ENCODE measurements at regions not wholly inside any gene's neighbourhood (a gene's known extent, or its start where the extent isn't known, plus 50 kb on each side); places are given as distances from the start of the nearest gene placed in this dataset.
"Not testable (repeated sequence)": the region's sequence is repeated elsewhere in the genome, so short reads cannot be mapped to it uniquely, and the experiment has no call there.

DNA sequence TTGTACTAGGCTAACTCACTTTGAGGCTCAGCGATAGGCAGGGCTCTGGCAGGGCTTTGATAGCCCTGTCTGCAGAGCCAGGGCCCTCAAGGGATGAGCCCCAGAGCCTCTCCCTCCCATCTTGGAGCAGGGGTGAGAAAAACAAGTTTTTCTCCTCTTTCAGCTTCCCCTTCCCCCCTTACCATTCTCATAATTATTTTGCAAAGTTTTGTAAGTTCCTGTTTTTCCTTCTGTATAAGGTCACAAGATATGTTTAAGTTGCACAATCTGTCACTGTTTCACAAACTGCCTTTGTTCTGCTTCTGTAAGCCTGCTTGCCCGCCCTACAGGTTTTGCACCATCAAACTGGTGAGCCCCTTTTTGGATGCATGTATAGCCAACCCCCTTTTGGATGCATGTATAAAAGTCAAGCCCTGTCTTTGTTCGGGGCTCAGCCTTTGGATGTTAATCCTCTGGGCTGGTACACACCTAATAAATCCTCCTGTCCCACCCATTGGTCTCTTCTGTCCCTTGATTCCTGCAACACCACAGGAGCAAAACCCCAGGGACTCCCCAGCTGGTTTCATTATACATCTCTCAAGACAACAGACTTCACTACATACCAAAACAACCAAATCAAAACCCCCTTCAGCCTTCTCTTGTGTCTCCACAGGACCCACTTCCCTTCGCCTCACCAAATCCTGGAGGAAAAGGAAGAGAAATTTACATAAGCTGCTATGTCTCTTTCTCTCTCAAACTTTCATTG is 52.5 kb upstream of the RESF1 start:
- no peak for DNase-seq
- 83 to 90% (median 86%) methylated on average over 4 of the region's 4 CpGs for WGBS, 3 donors
- H3K36me3 ChIP-seq (ENCODE audit: control insufficient read depth in 3 of 3, insufficient read depth in 2 of 3, low read depth in 1 of 3, low read length in 3 of 3) = no peaks in the 10 kb centered on the region
- no peak overlapping the region for H3K4me3 ChIP-seq (ENCODE audit: low read depth in 1 of 3, low read length in 3 of 3)
- H3K27ac ChIP-seq (ENCODE audit: low read depth in 1 of 3, low read length in 2 of 3) = no peak overlapping the region
- H3K4me1 ChIP-seq (ENCODE audit: control insufficient read depth in 3 of 3, insufficient read depth in 2 of 3, low read depth in 1 of 3, low read length in 2 of 3) = no peaks in the 10 kb centered on the region
- FAIRE-seq = no peak
- H3K27me3 ChIP-seq (ENCODE audit: control insufficient read depth in 3 of 3, insufficient read depth in 3 of 3, low read length in 3 of 3) = no peaks in the 10 kb centered on the region
- peaks cover 0 to 20% of the 10 kb centered on the region in 2 donors for H3K9me3 ChIP-seq (ENCODE audit: control insufficient read depth in 2 of 2, insufficient read depth in 1 of 2, low read depth in 1 of 2, low read length in 1 of 2)

DNA sequence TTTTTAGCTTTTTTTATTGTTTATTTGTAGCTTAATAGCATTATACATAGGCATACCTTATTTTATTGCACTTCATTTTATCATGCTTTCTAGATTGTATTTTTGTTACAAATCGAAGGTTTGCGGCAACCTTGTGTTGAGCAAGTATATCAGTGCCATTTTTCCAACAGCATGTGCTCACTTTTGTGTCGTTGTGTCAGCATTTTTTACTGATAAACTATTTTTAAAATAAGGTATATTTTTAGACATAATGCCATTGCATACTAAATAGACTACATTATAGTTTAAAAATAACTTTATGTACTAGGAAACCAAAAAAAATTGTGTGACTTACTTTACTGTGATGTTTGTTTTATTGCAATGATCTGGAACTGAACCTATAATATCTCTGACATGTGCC is 56.2 kb upstream of the RESF1 start:
- DNase-seq (no peak), FAIRE-seq (no peak)
- no peak overlapping the region for H3K27ac ChIP-seq (ENCODE audit: low read depth in 1 of 3, low read length in 2 of 3)
- no peak overlapping the region for H3K4me3 ChIP-seq (ENCODE audit: low read depth in 1 of 3, low read length in 3 of 3)
- WGBS, 3 donors = 90 to 94% (median 91%) methylated on average over 3 of the region's 3 CpGs
- peaks cover 0 to 16% of the 10 kb centered on the region in 2 donors for H3K9me3 ChIP-seq (ENCODE audit: control insufficient read depth in 2 of 2, insufficient read depth in 1 of 2, low read depth in 1 of 2, low read length in 1 of 2)
- no peaks in the 10 kb centered on the region for H3K36me3 ChIP-seq (ENCODE audit: control insufficient read depth in 3 of 3, insufficient read depth in 2 of 3, low read depth in 1 of 3, low read length in 3 of 3)
- peaks cover 0 to 4% (median 0%) of the 10 kb centered on the region in 3 donors for H3K4me1 ChIP-seq (ENCODE audit: control insufficient read depth in 3 of 3, insufficient read depth in 2 of 3, low read depth in 1 of 3, low read length in 2 of 3)
- H3K27me3 ChIP-seq (ENCODE audit: control insufficient read depth in 3 of 3, insufficient read depth in 3 of 3, low read length in 3 of 3) = no peaks in the 10 kb centered on the region

DNA sequence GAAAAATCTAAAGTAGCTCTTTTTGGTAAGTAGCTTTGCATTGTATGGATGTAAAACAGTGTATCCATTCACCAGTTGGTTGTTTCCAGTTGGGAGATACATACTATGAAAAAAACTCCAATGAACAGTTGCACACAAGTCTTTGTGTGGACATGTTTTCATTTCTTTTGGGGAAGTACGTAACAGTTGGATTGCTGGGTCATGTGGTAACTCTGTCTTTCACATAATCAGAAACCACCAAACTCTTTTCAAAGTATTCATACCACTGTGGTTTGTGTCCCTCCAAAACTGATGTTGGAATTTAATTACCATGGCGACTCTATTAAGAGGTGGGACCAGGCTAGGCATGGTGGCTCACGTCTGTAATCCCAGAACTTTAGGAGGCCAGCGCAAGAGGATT is 58.9 kb upstream of the RESF1 start:
- Histone ChIP-seq H3K27ac (ENCODE audit: low read depth in 1 of 3, low read length in 2 of 3) (no peak overlapping the region), H3K36me3 (ENCODE audit: control insufficient read depth in 3 of 3, insufficient read depth in 2 of 3, low read depth in 1 of 3, low read length in 3 of 3) (no peaks in the 10 kb centered on the region), H3K4me3 (ENCODE audit: low read depth in 1 of 3, low read length in 3 of 3) (no peak overlapping the region), H3K9me3 (ENCODE audit: control insufficient read depth in 2 of 2, insufficient read depth in 1 of 2, low read depth in 1 of 2, low read length in 1 of 2) (peaks cover 0 to 2% of the 10 kb centered on the region in 2 donors), H3K4me1 (ENCODE audit: control insufficient read depth in 3 of 3, insufficient read depth in 2 of 3, low read depth in 1 of 3, low read length in 2 of 3) (peaks cover 0 to 11% (median 0%) of the 10 kb centered on the region in 3 donors), H3K27me3 (ENCODE audit: control insufficient read depth in 3 of 3, insufficient read depth in 3 of 3, low read length in 3 of 3) (no peaks in the 10 kb centered on the region)
- DNase-seq (no peak), FAIRE-seq (no peak)
- 92 to 94% (median 93%) methylated on average over 4 of the region's 4 CpGs for WGBS, 3 donors

DNA sequence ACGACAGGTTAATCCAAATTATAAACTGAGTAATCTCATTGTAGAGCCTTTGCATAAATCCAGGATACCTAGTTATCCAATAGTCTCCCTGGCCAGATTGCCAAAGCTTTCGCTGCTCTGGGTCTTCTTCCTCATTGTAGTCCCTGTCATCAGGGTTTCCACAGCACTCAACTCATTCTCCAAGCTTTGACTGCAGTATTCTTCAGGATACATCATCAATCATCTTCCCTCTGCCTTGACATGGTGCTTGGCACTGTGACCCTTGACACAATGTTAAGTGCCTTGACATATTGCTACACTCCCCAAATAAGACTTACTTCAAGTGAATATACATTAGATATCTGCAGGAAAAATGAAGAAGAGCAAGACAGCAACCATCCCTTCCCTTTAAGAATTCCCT is 60.1 kb upstream of the RESF1 start:
- H3K4me1 ChIP-seq (ENCODE audit: control insufficient read depth in 3 of 3, insufficient read depth in 2 of 3, low read depth in 1 of 3, low read length in 2 of 3) = peaks cover 0 to 11% (median 0%) of the 10 kb centered on the region in 3 donors
- FAIRE-seq (no peak), DNase-seq (no peak)
- 57 to 75% (median 60%) methylated on average over 2 of the region's 2 CpGs for WGBS, 3 donors
- H3K27me3 ChIP-seq (ENCODE audit: control insufficient read depth in 3 of 3, insufficient read depth in 3 of 3, low read length in 3 of 3) = no peaks in the 10 kb centered on the region
- H3K9me3 ChIP-seq (ENCODE audit: control insufficient read depth in 2 of 2, insufficient read depth in 1 of 2, low read depth in 1 of 2, low read length in 1 of 2) = peaks cover 0 to 5% of the 10 kb centered on the region in 2 donors
- no peak overlapping the region for H3K27ac ChIP-seq (ENCODE audit: low read depth in 1 of 3, low read length in 2 of 3)
- no peak overlapping the region for H3K4me3 ChIP-seq (ENCODE audit: low read depth in 1 of 3, low read length in 3 of 3)
- no peaks in the 10 kb centered on the region for H3K36me3 ChIP-seq (ENCODE audit: control insufficient read depth in 3 of 3, insufficient read depth in 2 of 3, low read depth in 1 of 3, low read length in 3 of 3)

DNA sequence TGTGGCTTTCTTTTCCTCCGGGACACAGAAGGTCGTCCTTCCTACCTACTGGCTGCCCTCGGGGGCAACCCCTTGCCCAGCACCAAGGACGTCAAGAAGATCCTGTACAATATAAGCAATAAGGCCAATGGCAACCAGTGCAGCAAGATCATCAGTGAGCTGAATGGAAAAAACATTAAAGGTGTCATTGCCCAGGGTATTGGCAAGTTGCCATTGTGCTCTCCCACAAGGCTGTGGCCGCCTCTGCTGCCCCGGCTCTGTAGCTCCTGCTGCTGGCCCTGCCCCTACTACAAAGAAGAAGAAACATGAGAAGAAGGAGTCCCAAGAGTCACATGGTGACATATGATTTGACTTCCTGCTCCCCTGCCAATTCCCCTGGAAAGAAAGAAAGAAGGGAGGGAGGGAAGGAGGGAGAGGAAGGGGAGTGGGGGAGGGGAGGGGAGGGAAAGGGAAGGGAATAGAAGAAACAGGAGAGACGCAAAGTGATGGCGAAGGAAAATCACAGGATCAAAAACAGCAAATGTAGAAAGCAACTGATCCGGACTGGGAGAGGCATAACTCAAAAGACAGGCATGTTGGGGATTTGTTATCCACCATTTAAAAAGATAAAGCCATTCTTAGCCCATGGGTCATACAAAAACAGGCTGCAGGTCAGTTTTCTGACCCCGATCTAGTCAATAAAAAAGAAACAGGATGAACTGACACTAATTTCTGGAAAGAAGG is 61.3 kb upstream of the RESF1 start:
- Histone ChIP-seq H3K27ac (ENCODE audit: low read depth in 1 of 3, low read length in 2 of 3) (peak overlapping the region in 2 of 3 donors; percentile 66 to 84), H3K4me1 (ENCODE audit: control insufficient read depth in 3 of 3, insufficient read depth in 2 of 3, low read depth in 1 of 3, low read length in 2 of 3) (peaks cover 0 to 11% (median 0%) of the 10 kb centered on the region in 3 donors), H3K9me3 (ENCODE audit: control insufficient read depth in 2 of 2, insufficient read depth in 1 of 2, low read depth in 1 of 2, low read length in 1 of 2) (peaks cover 0 to 5% of the 10 kb centered on the region in 2 donors), H3K4me3 (ENCODE audit: low read depth in 1 of 3, low read length in 3 of 3) (no peak overlapping the region), H3K27me3 (ENCODE audit: control insufficient read depth in 3 of 3, insufficient read depth in 3 of 3, low read length in 3 of 3) (no peaks in the 10 kb centered on the region), H3K36me3 (ENCODE audit: control insufficient read depth in 3 of 3, insufficient read depth in 2 of 3, low read depth in 1 of 3, low read length in 3 of 3) (no peaks in the 10 kb centered on the region)
- FAIRE-seq = no peak
- 61 to 69% (median 63%) methylated on average over 10 of the region's 10 CpGs for WGBS, 3 donors
- no peak for DNase-seq

DNA sequence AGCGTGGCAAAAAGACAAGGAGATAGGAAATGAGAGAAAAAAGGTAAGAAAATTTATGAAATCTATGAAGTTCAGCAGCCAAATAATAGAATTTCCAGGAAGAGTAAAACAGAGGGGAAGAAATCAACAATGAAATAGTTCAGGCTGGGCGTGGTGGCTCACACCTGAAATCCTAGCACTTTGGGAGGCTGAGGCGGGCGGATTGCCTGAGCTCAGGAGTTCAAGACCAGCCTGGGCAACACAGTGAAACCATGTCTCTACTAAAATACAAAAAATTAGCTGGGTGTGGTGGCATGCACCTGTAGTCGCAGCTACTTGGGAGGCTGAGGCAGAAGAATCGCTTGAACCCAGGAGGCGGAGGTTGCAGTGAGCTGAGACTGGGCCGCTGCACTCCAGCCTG is 62.1 kb upstream of the RESF1 start:
- H3K9me3 ChIP-seq (ENCODE audit: control insufficient read depth in 2 of 2, insufficient read depth in 1 of 2, low read depth in 1 of 2, low read length in 1 of 2); FAIRE-seq; H3K27me3 ChIP-seq (ENCODE audit: control insufficient read depth in 3 of 3, insufficient read depth in 3 of 3, low read length in 3 of 3); H3K36me3 ChIP-seq (ENCODE audit: control insufficient read depth in 3 of 3, insufficient read depth in 2 of 3, low read depth in 1 of 3, low read length in 3 of 3); H3K4me3 ChIP-seq (ENCODE audit: low read depth in 1 of 3, low read length in 3 of 3); DNase-seq: not testable (repeated sequence)
- Histone ChIP-seq H3K27ac (ENCODE audit: low read depth in 1 of 3, low read length in 2 of 3) (peak overlapping the region in 2 of 3 donors; percentile 66 to 84), H3K4me1 (ENCODE audit: control insufficient read depth in 3 of 3, insufficient read depth in 2 of 3, low read depth in 1 of 3, low read length in 2 of 3) (peaks cover 0 to 11% (median 0%) of the 10 kb centered on the region in 3 donors)
- WGBS, 3 donors = 81 to 87% (median 82%) methylated on average over 8 of the region's 8 CpGs

DNA sequence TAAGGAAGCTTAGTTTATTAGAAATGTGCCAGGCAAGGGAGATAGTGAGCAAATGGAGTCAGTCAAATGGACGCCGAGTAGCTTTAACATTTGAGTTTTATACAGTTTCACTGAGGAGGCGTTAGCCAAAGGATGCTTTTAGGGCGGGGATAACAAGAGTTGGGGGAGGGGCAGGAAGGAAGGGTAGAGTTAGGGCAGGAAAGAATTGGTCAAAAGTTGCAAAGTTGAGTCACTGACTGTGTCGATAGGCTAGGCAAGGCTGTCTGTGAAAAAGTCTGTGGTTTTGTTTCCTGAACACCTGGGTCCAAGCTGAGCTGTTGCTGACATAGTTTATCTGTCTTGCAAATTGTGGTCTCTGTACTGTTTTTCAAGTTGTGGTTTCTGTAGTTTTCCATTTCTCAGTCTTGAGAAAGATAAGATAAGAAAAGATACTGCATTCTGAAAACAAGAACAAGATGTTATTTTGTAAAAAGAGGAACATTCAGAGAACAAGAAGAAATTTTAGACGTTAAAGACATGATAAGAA is 62.6 kb upstream of the RESF1 start:
- H3K4me1 ChIP-seq (ENCODE audit: control insufficient read depth in 3 of 3, insufficient read depth in 2 of 3, low read depth in 1 of 3, low read length in 2 of 3) = peaks cover 0 to 11% (median 0%) of the 10 kb centered on the region in 3 donors
- DNase-seq (peak; percentile 11 to 78), FAIRE-seq (peak; percentile 41)
- no peaks in the 10 kb centered on the region for H3K36me3 ChIP-seq (ENCODE audit: control insufficient read depth in 3 of 3, insufficient read depth in 2 of 3, low read depth in 1 of 3, low read length in 3 of 3)
- H3K27me3 ChIP-seq (ENCODE audit: control insufficient read depth in 3 of 3, insufficient read depth in 3 of 3, low read length in 3 of 3) = no peaks in the 10 kb centered on the region
- H3K4me3 ChIP-seq (ENCODE audit: low read depth in 1 of 3, low read length in 3 of 3) = no peak overlapping the region
- peak overlapping the region in 1 of 3 donors; percentile 58 for H3K27ac ChIP-seq (ENCODE audit: low read depth in 1 of 3, low read length in 2 of 3)
- peaks cover 0 to 5% of the 10 kb centered on the region in 2 donors for H3K9me3 ChIP-seq (ENCODE audit: control insufficient read depth in 2 of 2, insufficient read depth in 1 of 2, low read depth in 1 of 2, low read length in 1 of 2)
- WGBS, 3 donors = 47 to 58% (median 53%) methylated on average over 6 of the region's 6 CpGs

DNA sequence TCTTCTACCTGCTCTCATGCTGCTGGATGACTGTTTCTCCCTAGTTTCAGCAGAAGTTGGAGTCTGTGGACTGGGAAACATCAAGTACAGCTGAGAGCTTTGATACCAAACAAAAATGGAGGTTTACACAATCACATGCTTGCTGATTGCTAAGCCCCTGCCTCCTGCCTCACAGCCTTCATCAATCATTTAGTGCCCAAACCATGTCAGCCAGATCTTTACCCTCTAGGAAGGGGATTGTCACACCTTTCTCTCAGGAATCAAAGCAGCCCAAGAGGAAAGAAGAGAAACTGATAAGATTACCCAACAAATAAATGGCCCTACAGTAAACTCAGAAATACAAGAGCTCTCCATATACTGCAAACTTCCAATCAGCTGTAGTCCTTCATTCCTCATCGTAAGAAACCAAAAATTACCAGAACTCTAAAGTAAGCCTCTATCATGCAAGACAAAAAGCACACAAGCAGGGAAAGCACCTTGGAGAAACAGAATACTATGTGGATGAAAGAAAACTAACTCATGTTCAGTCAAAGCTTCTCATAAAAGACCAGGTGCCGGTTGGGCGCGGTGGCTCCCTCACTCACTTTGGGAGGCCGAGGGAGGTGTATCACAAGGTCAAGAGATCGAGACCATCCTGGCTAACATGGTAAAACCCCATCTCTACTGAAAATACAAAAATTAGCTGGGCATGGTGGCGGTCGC is 63.6 kb upstream of the RESF1 start:
- H3K27ac ChIP-seq (ENCODE audit: low read depth in 1 of 3, low read length in 2 of 3) = peak overlapping the region in 1 of 3 donors; percentile 58
- H3K9me3 ChIP-seq (ENCODE audit: control insufficient read depth in 2 of 2, insufficient read depth in 1 of 2, low read depth in 1 of 2, low read length in 1 of 2) = peaks cover 0 to 5% of the 10 kb centered on the region in 2 donors

More for the DNA sequence above, 63.6 kb upstream of the RESF1 start:
- no peaks in the 10 kb centered on the region for H3K36me3 ChIP-seq (ENCODE audit: control insufficient read depth in 3 of 3, insufficient read depth in 2 of 3, low read depth in 1 of 3, low read length in 3 of 3)
- DNase-seq = no peak
- H3K27me3 ChIP-seq (ENCODE audit: control insufficient read depth in 3 of 3, insufficient read depth in 3 of 3, low read length in 3 of 3) = no peaks in the 10 kb centered on the region
- no peak overlapping the region for H3K4me3 ChIP-seq (ENCODE audit: low read depth in 1 of 3, low read length in 3 of 3)
- H3K4me1 ChIP-seq (ENCODE audit: control insufficient read depth in 3 of 3, insufficient read depth in 2 of 3, low read depth in 1 of 3, low read length in 2 of 3) = peaks cover 0 to 11% (median 0%) of the 10 kb centered on the region in 3 donors
- no peak for FAIRE-seq
- 88 to 94% (median 91%) methylated on average over 8 of the region's 8 CpGs for WGBS, 3 donors
